ENCODE measurements at regions not wholly inside any gene's neighbourhood (a gene's known extent, or its start where the extent isn't known, plus 50 kb on each side); places are given as distances from the start of the nearest gene placed in this dataset.

GRCh38 chr7:125125315-125125714, 195.7 kb upstream of the POT1 start:
- TF ChIP-seq CREB1 (IDR thresholded peaks at IDR 0.05; ENCODE audit: low read depth) (no peak), EP300 (IDR thresholded peaks at IDR 0.05; ENCODE audit: borderline replicate concordance) (no peak), TAF1 (IDR thresholded peaks at IDR 0.05; ENCODE audit: low read depth) (no peak), REST (IDR thresholded peaks at IDR 0.05; ENCODE audit: low read depth) (no peak), CEBPB (IDR thresholded peaks at IDR 0.05) (no peak), YY1 (IDR thresholded peaks at IDR 0.05; ENCODE audit: low read depth) (no peak)
- TF ChIP-seq, protein P1, sequence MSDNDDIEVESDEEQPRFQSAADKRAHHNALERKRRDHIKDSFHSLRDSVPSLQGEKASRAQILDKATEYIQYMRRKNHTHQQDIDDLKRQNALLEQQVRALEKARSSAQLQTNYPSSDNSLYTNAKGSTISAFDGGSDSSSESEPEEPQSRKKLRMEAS (IDR thresholded peaks at IDR 0.05) = no peak

Measured in Ishikawa (cell line).